ENCODE measurements at regions not wholly inside any gene's neighbourhood (a gene's known extent, or its start where the extent isn't known, plus 50 kb on each side); places are given as distances from the start of the nearest gene placed in this dataset.
A peak's percentile ranks its signal among the peaks of the same experiment; 100 is the strongest.
"Not testable (repeated sequence)": the region's sequence is repeated elsewhere in the genome, so short reads cannot be mapped to it uniquely, and the experiment has no call there.

DNA sequence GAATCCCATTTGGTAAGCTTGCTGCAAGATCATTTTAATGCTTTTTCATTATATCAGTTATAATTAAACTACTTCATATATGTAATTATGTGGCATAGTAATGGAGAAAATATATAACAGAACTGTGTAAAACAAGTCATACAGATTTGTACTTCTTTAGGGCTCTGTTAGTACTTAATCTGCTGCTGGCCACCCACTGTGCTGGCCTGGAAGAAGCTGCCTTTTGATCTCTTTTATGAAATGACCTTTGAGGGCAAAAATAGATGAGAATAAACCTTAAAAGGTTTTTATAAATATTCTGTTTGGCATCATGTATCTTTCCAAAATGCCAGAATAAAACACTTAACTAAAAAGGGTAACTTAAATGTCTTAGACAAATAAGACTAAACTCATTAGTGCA is 262.9 kb downstream of the ZIC1 start:
- DNase-seq: no peak
- H3K4me1 ChIP-seq (ENCODE audit: control insufficient read depth, insufficient read depth, low read length): no peaks in the 10 kb centered on the region
- intact Hi-C loops (cut with DNase I): no loop called here
- no peak overlapping the region for H3K27ac ChIP-seq (ENCODE audit: low read length)
- no peaks in the 10 kb centered on the region for H3K9me3 ChIP-seq (ENCODE audit: control insufficient read depth, low read length)
- no peak for ATAC-seq
- H3K27me3 ChIP-seq (ENCODE audit: control insufficient read depth, insufficient read depth): no peaks in the 10 kb centered on the region
- H3K4me3 ChIP-seq (ENCODE audit: low read length): no peak overlapping the region

DNA sequence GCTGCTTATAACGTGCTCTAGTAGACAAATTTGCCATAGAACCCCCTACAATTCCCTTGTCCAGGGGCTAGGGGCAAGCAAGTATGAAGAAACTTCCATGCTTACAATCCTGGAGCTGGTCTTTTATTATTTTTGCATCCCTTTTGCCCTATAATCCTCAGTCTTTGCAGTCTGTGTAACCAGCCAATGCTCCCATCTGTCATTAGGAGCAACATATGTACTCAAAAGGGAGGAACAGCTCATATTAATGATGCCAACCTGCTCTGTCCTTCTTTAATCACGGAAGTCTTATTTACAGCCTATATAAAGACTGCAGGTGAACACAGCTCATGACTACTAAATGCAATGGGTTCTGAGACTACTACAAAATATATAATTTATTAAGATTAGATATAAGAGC is 263.3 kb downstream of the ZIC1 start:
- DNase-seq (no peak), ATAC-seq (no peak)
- Histone ChIP-seq H3K9me3 (ENCODE audit: control insufficient read depth, low read length) (no peaks in the 10 kb centered on the region), H3K4me3 (ENCODE audit: low read length) (no peak overlapping the region), H3K27me3 (ENCODE audit: control insufficient read depth, insufficient read depth) (no peaks in the 10 kb centered on the region), H3K27ac (ENCODE audit: low read length) (no peak overlapping the region), H3K4me1 (ENCODE audit: control insufficient read depth, insufficient read depth, low read length) (no peaks in the 10 kb centered on the region)
- intact Hi-C loops (cut with DNase I): no loop called here
- WGBS: 79% methylated on average over 2 of the region's 2 CpGs

DNA sequence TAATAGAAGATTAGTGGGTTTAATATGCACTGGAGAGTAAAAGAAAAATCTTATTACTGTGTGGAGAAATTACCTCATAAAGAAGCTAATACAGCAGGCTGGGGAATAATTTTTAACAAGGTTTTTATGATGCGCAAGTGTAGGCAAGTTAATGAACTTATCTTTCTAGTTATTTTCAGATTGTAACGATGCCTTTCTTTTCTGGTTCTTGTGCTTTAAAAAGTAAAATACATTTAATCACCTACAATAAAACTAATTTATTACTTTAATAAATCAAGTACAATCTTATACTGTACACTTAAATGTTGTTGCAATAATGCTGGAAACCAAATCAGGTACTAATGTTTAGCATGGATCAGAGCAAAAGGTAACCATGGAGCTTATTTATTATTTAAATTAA is 266.6 kb downstream of the ZIC1 start:
- H3K27ac ChIP-seq (ENCODE audit: low read length): no peak overlapping the region
- no peaks in the 10 kb centered on the region for H3K27me3 ChIP-seq (ENCODE audit: control insufficient read depth, insufficient read depth)
- 89% methylated on average over 2 of the region's 2 CpGs for WGBS
- no peaks in the 10 kb centered on the region for H3K9me3 ChIP-seq (ENCODE audit: control insufficient read depth, low read length)
- intact Hi-C loops (cut with DNase I): no loop called here
- no peak overlapping the region for H3K4me3 ChIP-seq (ENCODE audit: low read length)
- DNase-seq (no peak), ATAC-seq (no peak)
- H3K4me1 ChIP-seq (ENCODE audit: control insufficient read depth, insufficient read depth, low read length): peaks cover under 1% of the 10 kb centered on the region

DNA sequence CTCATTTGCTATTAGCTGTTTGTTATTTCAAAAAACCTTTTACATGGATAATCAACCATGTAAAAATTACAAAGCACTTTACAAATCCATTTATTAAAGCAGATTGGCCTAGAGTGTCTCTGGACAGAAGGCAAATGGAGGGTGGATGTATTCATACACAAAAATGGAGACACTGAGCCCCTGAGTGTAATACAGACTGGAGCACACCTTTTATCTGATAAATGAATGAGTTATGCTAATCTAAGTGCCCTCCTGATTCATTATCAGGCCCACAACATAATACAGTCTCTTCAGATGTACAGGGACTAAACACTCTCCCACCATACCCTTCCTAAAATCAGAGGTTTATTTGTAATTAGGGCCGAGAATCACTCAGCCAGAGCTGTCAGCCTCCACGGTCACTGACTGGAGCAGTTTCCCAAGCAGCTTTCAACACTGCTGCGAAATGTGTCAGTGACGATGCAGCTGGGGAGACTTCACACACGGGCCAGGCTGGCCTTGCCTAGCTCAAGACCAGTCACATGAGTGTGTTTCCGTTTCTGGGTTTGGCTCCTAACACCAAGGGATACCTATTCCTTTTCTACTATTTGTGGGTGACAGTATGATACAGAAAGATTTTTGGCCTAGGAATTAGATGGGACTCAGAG is 271.8 kb downstream of the ZIC1 start:
- peak overlapping the region; percentile 7 for H3K27ac ChIP-seq (ENCODE audit: low read length)
- no peaks in the 10 kb centered on the region for H3K9me3 ChIP-seq (ENCODE audit: control insufficient read depth, low read length)
- DNase-seq (peak; percentile 64 to 77 (median 75)), ATAC-seq (peak; percentile 95 to 98)
- H3K27me3 ChIP-seq (ENCODE audit: control insufficient read depth, insufficient read depth): no peaks in the 10 kb centered on the region
- 36% methylated on average over 6 of the region's 6 CpGs for WGBS
- intact Hi-C loops (cut with DNase I): no loop called here
- H3K4me1 ChIP-seq (ENCODE audit: control insufficient read depth, insufficient read depth, low read length): peaks cover 2% of the 10 kb centered on the region
- H3K4me3 ChIP-seq (ENCODE audit: low read length): no peak overlapping the region

DNA sequence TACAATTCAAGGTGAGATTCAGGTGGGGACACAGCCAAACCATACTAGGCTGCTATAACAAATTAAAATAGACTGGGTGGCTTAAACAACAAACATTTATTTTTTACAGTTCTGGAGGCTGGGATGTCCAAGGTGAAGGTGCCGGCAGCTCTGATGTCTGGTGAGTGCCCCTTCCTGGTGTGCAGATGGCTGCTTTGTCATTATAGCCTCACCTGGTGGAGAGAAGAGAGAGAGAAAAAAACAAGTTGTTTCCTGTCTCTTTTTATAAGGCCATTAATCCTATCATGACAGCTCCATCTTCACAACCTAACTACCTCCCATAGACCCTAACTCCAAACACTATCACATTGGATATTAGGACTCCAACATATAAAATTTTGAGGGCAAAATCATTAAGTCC is 279.7 kb downstream of the ZIC1 start:
- Histone ChIP-seq H3K4me1 (ENCODE audit: control insufficient read depth, insufficient read depth, low read length) (no peaks in the 10 kb centered on the region), H3K4me3 (ENCODE audit: low read length) (no peak overlapping the region), H3K9me3 (ENCODE audit: control insufficient read depth, low read length) (no peaks in the 10 kb centered on the region), H3K27me3 (ENCODE audit: control insufficient read depth, insufficient read depth) (no peaks in the 10 kb centered on the region), H3K27ac (ENCODE audit: low read length) (no peak overlapping the region)
- intact Hi-C loops (cut with DNase I): no loop called here
- WGBS: 98% methylated on average over 1 of the region's 1 CpG
- DNase-seq (no peak), ATAC-seq (no peak)

DNA sequence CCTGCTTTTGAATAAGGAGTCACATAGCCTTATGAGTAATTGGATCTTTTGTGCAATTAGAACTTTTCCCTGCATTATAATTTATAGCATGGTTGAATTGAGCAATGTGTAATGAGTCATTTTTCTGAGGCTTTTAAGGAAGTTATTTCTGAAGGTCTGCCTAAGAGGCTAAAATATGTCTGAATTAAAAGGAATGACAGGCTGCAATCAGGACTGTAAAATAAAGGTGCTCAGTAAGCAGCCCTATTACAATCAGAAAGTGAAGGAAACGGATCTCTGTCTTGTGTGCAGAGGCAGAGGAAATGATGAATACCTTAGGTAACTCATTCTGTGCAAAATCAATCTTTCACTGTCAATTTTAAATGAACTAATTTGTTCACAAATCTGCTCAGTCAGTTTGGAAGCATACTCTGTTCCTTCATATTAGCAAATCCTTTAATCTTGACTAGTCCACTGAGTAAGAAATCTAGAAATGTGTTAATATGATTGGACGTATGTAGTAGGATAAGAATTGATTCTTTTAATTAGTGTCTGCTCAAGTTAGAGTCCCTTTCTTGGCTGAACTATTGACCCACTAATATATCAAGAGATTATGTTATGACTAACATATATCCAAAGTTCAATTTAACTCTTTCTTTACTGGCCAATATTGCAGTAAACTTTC is 290.1 kb downstream of the ZIC1 start:
- Histone ChIP-seq H3K4me3 (ENCODE audit: low read length) (no peak overlapping the region), H3K27ac (ENCODE audit: low read length) (no peak overlapping the region), H3K9me3 (ENCODE audit: control insufficient read depth, low read length) (no peaks in the 10 kb centered on the region), H3K27me3 (ENCODE audit: control insufficient read depth, insufficient read depth) (no peaks in the 10 kb centered on the region), H3K4me1 (ENCODE audit: control insufficient read depth, insufficient read depth, low read length) (peaks cover 1% of the 10 kb centered on the region)
- no peak for ATAC-seq
- DNase-seq: no peak
- intact Hi-C loops (cut with DNase I): no loop called here
- WGBS: 74% methylated on average over 2 of the region's 2 CpGs

DNA sequence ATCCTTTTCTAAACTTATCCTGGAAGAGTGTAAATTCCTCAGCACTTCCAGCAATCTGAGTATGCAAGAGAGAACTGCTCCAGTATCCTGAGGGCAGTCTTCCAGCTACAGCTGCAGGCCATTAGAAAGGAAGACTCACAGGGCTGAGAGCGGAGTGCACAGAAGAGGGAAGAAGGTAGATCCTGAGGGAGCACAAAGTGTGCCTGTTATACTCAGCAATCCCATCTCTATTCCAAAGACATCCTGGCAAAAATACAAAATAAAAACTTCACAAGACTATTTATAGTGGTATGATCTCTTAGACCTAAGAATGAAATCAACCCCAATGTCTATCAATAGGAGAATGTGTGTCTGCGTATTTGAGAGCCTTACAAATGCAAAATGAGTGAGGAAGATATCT is 292.0 kb downstream of the ZIC1 start:
- DNase-seq (no peak), ATAC-seq (peak; percentile 48 to 62)
- WGBS: 46% methylated on average over 2 of the region's 2 CpGs
- no peaks in the 10 kb centered on the region for H3K27me3 ChIP-seq (ENCODE audit: control insufficient read depth, insufficient read depth)
- no peak overlapping the region for H3K4me3 ChIP-seq (ENCODE audit: low read length)
- H3K4me1 ChIP-seq (ENCODE audit: control insufficient read depth, insufficient read depth, low read length): peaks cover 1% of the 10 kb centered on the region
- H3K27ac ChIP-seq (ENCODE audit: low read length): peak overlapping the region; percentile 53
- no peaks in the 10 kb centered on the region for H3K9me3 ChIP-seq (ENCODE audit: control insufficient read depth, low read length)
- intact Hi-C loops (cut with DNase I): no loop called here

DNA sequence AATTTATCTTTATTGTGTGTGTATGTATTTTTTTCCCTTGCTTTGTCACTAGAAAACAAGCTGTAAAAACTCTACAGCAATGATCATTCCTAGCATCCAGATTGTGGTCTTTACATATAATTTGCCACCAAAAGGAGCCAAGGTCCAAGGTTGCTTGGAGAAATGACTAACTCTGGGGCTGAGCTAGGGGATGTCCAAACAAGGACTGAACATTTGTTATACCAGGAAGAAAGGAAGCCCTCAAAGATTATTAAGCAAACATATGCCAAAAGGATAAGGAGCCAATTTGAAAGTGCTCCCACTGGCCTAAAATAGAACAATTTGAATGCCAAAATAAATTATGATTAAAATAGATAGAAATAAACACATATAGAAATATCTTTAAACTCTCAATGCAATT is 293.3 kb downstream of the ZIC1 start:
- Histone ChIP-seq H3K4me3 (ENCODE audit: low read length) (no peak overlapping the region), H3K9me3 (ENCODE audit: control insufficient read depth, low read length) (no peaks in the 10 kb centered on the region), H3K4me1 (ENCODE audit: control insufficient read depth, insufficient read depth, low read length) (peaks cover 1% of the 10 kb centered on the region), H3K27ac (ENCODE audit: low read length) (no peak overlapping the region), H3K27me3 (ENCODE audit: control insufficient read depth, insufficient read depth) (no peaks in the 10 kb centered on the region)
- DNase-seq (no peak), ATAC-seq (peak in 1 of 2 donors; percentile 64)
- intact Hi-C loops (cut with DNase I): no loop called here

DNA sequence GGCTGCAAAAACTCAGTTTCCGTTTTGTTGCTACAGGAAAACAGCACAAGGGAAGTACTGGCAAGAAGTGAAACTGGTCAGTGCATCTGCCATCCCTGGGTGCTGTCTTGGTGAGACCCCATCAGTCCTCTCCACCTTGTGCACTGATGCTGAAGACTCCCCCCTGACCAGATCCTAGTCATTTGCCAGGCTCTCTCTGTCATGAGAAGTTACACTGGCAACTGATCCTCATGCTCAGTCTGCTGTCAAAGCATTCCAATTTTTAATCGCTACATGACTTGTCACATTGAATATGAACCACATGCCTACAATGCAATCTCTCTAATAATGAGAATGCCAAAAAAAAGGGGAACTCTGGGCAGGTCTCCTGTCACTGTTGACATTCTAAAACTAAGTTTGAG is 296.5 kb downstream of the ZIC1 start:
- no peak overlapping the region for H3K4me3 ChIP-seq (ENCODE audit: low read length)
- WGBS: 43% methylated on average over 2 of the region's 2 CpGs
- peak overlapping the region; percentile 20 for H3K27ac ChIP-seq (ENCODE audit: low read length)
- intact Hi-C loops (cut with DNase I): no loop called here
- DNase-seq (no peak), ATAC-seq (peak in 1 of 2 donors; percentile 47)
- H3K27me3 ChIP-seq (ENCODE audit: control insufficient read depth, insufficient read depth): no peaks in the 10 kb centered on the region
- H3K9me3 ChIP-seq (ENCODE audit: control insufficient read depth, low read length): no peaks in the 10 kb centered on the region
- peaks cover 1% of the 10 kb centered on the region for H3K4me1 ChIP-seq (ENCODE audit: control insufficient read depth, insufficient read depth, low read length)

DNA sequence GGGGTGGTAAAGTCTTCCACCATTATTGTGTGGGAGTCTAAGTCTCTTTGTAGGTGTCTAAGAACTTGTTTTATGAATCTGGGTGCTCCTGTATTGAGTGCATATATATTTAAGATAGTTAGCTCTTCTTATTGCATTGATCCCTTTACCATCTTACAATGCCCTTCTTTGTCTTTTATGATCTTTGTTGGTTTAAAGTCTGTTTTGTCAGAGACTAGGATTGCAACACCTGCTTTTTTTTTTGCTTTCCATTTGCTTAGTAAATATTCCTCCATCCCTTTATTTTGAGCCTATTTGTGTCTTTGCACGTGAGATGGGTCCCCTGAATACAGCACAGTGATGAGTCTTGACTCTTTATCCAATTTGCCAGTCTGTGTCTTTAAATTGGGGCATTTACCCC is 301.6 kb downstream of the ZIC1 start:
- H3K27me3 ChIP-seq (ENCODE audit: control insufficient read depth, insufficient read depth); H3K9me3 ChIP-seq (ENCODE audit: control insufficient read depth, low read length); ATAC-seq; H3K4me3 ChIP-seq (ENCODE audit: low read length); H3K4me1 ChIP-seq (ENCODE audit: control insufficient read depth, insufficient read depth, low read length); DNase-seq; intact Hi-C loops (cut with DNase I); H3K27ac ChIP-seq (ENCODE audit: low read length): not testable (repeated sequence)
- 80% methylated on average over 1 of the region's 1 CpG for WGBS

DNA sequence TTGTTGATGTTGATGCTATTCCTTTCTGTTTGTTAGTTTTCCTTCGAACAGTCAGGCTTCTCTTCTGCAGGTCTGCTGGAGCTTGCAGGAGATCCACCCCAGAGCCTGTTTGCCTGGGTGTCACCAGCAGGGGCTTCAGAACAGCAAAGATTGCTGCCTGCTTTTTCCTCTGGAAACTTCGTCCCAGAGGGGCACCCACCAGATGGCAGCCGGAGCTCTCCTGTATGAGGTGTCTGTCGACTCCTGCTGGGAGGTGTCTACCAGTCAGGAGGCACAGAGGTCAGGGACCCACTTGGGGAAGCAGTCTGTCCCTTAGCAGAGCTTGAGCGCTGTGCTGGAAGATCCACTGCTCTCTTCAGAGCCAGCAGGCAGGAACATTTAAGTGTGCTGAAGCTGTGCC is 303.2 kb downstream of the ZIC1 start:
- Histone ChIP-seq H3K27me3 (ENCODE audit: control insufficient read depth, insufficient read depth) (no peaks in the 10 kb centered on the region), H3K4me1 (ENCODE audit: control insufficient read depth, insufficient read depth, low read length) (peaks cover 3% of the 10 kb centered on the region), H3K27ac (ENCODE audit: low read length) (no peak overlapping the region), H3K9me3 (ENCODE audit: control insufficient read depth, low read length) (no peaks in the 10 kb centered on the region), H3K4me3 (ENCODE audit: low read length) (no peak overlapping the region)
- ATAC-seq (no peak), DNase-seq (peak in 1 of 3 donors; percentile 43)
- intact Hi-C loops (cut with DNase I): no loop called here
- WGBS: 69% methylated on average over 5 of the region's 5 CpGs

DNA sequence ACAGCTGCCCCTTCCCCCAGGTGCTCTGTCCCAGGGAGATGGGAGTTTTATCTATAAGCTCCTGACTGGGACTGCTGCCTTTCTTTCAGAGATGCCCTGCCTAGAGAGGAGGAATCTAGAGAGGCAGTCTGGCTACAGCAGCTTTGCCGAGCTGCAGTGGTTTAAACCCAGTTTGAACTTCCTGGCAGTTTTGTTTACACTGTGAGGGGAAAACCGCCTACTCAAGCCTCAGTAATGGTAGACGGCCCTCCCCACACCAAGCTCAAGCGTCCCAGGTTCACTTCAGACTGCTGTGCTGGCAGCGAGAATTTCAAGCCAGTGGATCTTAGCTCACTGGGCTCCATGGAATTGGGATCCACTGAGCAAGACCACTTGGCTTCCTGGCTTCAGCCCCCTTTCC is 303.6 kb downstream of the ZIC1 start:
- intact Hi-C loops (cut with DNase I); H3K4me3 ChIP-seq (ENCODE audit: low read length): not testable (repeated sequence)

More for the DNA sequence above, 303.6 kb downstream of the ZIC1 start:
- not testable (repeated sequence) for H3K27me3 ChIP-seq (ENCODE audit: control insufficient read depth, insufficient read depth); H3K27ac ChIP-seq (ENCODE audit: low read length); H3K9me3 ChIP-seq (ENCODE audit: control insufficient read depth, low read length); H3K4me1 ChIP-seq (ENCODE audit: control insufficient read depth, insufficient read depth, low read length); ATAC-seq
- 59% methylated on average over 5 of the region's 5 CpGs for WGBS
- peak in 1 of 3 donors; percentile 11 for DNase-seq
